Stimulated activated naive CD8-positive, alpha-beta T cell treated with anti-CD3 and anti-CD28 coated beads, Interleukin-15, Interleukin-2, amounts not matched to agents 100 ng/mL and 50 ng/mL, for 24 hours (primary cell): ENCODE measurements at regions not wholly inside any gene's neighbourhood (a gene's known extent, or its start where the extent isn't known, plus 50 kb on each side); places are given as distances from the start of the nearest gene placed in this dataset.

Experiments
- H3K27ac Mint-ChIP-seq: one replicate; pipeline ENCODE4 v1.8.0; 2021; ENCODE audit warnings: mild to moderate bottlenecking, mixed read lengths
- H3K27me3 Mint-ChIP-seq: one replicate; pipeline ENCODE4 v1.8.0; 2021; ENCODE audit warnings: mixed read lengths
- H3K36me3 Mint-ChIP-seq: one replicate; pipeline ENCODE4 v1.8.0; 2021; ENCODE audit warnings: low read depth, mixed read lengths
- H3K4me1 Mint-ChIP-seq: one replicate; pipeline ENCODE4 v1.8.0; 2021; ENCODE audit warnings: low read depth, mixed read lengths
- H3K4me3 Mint-ChIP-seq: one replicate; pipeline ENCODE4 v1.8.0; 2021; ENCODE audit warnings: mild to moderate bottlenecking, mixed read lengths
- H3K9me3 Mint-ChIP-seq: one replicate; pipeline ENCODE4 v1.8.0; 2021; ENCODE audit warnings: mixed read lengths

- H3K4me3 Mint-ChIP-seq: no peak overlapping the region
- H3K27me3 Mint-ChIP-seq: no peaks in the 10 kb centered on the region
- H3K4me1 Mint-ChIP-seq: no peaks in the 10 kb centered on the region
- H3K9me3 Mint-ChIP-seq: peaks cover 3% of the 10 kb centered on the region
- no peaks in the 10 kb centered on the region for H3K36me3 Mint-ChIP-seq
- H3K27ac Mint-ChIP-seq: no peak overlapping the region
These were observed 310.2 kb upstream of the ADAMTS5 start for GRCh38 chr21:27277110-27277509.

GRCh38 chr21:27275294-27275927 lies 308.5 kb upstream of the ADAMTS5 start:
- peaks cover 3% of the 10 kb centered on the region for H3K9me3 Mint-ChIP-seq

GRCh38 chr21:27269644-27270043 lies 302.8 kb upstream of the ADAMTS5 start:
- H3K27me3 Mint-ChIP-seq: no peaks in the 10 kb centered on the region
- H3K4me3 Mint-ChIP-seq: no peak overlapping the region
- H3K36me3 Mint-ChIP-seq: no peaks in the 10 kb centered on the region
- H3K4me1 Mint-ChIP-seq: no peaks in the 10 kb centered on the region
- no peak overlapping the region for H3K27ac Mint-ChIP-seq
- H3K9me3 Mint-ChIP-seq: no peaks in the 10 kb centered on the region

More at GRCh38 chr21:27275294-27275927, 308.5 kb upstream of the ADAMTS5 start:
- Mint-ChIP-seq H3K27me3 (no peaks in the 10 kb centered on the region), H3K36me3 (no peaks in the 10 kb centered on the region), H3K4me1 (no peaks in the 10 kb centered on the region), H3K27ac (no peak overlapping the region), H3K4me3 (no peak overlapping the region)

GRCh38 chr21:27268290-27268689 lies 301.4 kb upstream of the ADAMTS5 start:
- Mint-ChIP-seq H3K4me1 (no peaks in the 10 kb centered on the region), H3K27ac (no peak overlapping the region), H3K9me3 (no peaks in the 10 kb centered on the region)

GRCh38 chr21:27265949-27266348 lies 299.1 kb upstream of the ADAMTS5 start:
- Mint-ChIP-seq H3K4me3 (no peak overlapping the region), H3K27me3 (no peaks in the 10 kb centered on the region), H3K9me3 (no peaks in the 10 kb centered on the region), H3K27ac (no peak overlapping the region), H3K36me3 (no peaks in the 10 kb centered on the region), H3K4me1 (no peaks in the 10 kb centered on the region)

More at GRCh38 chr21:27268290-27268689, 301.4 kb upstream of the ADAMTS5 start:
- Mint-ChIP-seq H3K4me3 (no peak overlapping the region), H3K27me3 (no peaks in the 10 kb centered on the region), H3K36me3 (no peaks in the 10 kb centered on the region)

GRCh38 chr21:27265492-27265891 lies 298.6 kb upstream of the ADAMTS5 start:
- H3K36me3 Mint-ChIP-seq: no peaks in the 10 kb centered on the region
- no peak overlapping the region for H3K27ac Mint-ChIP-seq
- H3K9me3 Mint-ChIP-seq: no peaks in the 10 kb centered on the region
- no peaks in the 10 kb centered on the region for H3K4me1 Mint-ChIP-seq
- no peaks in the 10 kb centered on the region for H3K27me3 Mint-ChIP-seq
- H3K4me3 Mint-ChIP-seq: no peak overlapping the region

- Mint-ChIP-seq H3K9me3 (peaks cover 4% of the 10 kb centered on the region), H3K27ac (no peak overlapping the region), H3K27me3 (no peaks in the 10 kb centered on the region), H3K4me1 (no peaks in the 10 kb centered on the region), H3K36me3 (no peaks in the 10 kb centered on the region), H3K4me3 (no peak overlapping the region)
These were observed 294.8 kb upstream of the ADAMTS5 start for GRCh38 chr21:27261676-27262075.

GRCh38 chr21:27260728-27261127 lies 293.8 kb upstream of the ADAMTS5 start:
- no peak overlapping the region for H3K4me3 Mint-ChIP-seq
- peaks cover 4% of the 10 kb centered on the region for H3K9me3 Mint-ChIP-seq
- no peak overlapping the region for H3K27ac Mint-ChIP-seq
- no peaks in the 10 kb centered on the region for H3K36me3 Mint-ChIP-seq
- no peaks in the 10 kb centered on the region for H3K4me1 Mint-ChIP-seq
- H3K27me3 Mint-ChIP-seq: no peaks in the 10 kb centered on the region

- Mint-ChIP-seq H3K9me3 (peaks cover 4% of the 10 kb centered on the region), H3K27ac (no peak overlapping the region), H3K4me3 (no peak overlapping the region), H3K27me3 (no peaks in the 10 kb centered on the region), H3K36me3 (no peaks in the 10 kb centered on the region), H3K4me1 (no peaks in the 10 kb centered on the region)
These were observed 292.0 kb upstream of the ADAMTS5 start for GRCh38 chr21:27258742-27259448.

GRCh38 chr21:27257908-27258556 lies 291.1 kb upstream of the ADAMTS5 start:
- no peak overlapping the region for H3K4me3 Mint-ChIP-seq
- peaks cover 4% of the 10 kb centered on the region for H3K9me3 Mint-ChIP-seq
- H3K4me1 Mint-ChIP-seq: no peaks in the 10 kb centered on the region
- no peaks in the 10 kb centered on the region for H3K27me3 Mint-ChIP-seq
- H3K36me3 Mint-ChIP-seq: no peaks in the 10 kb centered on the region
- no peak overlapping the region for H3K27ac Mint-ChIP-seq

GRCh38 chr21:27257226-27257625 lies 290.3 kb upstream of the ADAMTS5 start:
- Mint-ChIP-seq H3K27ac (no peak overlapping the region), H3K4me3 (no peak overlapping the region), H3K4me1 (no peaks in the 10 kb centered on the region), H3K27me3 (no peaks in the 10 kb centered on the region), H3K36me3 (no peaks in the 10 kb centered on the region), H3K9me3 (peaks cover 4% of the 10 kb centered on the region)

GRCh38 chr21:27251752-27252151 lies 284.9 kb upstream of the ADAMTS5 start:
- H3K4me3 Mint-ChIP-seq: no peak overlapping the region
- peaks cover 13% of the 10 kb centered on the region for H3K9me3 Mint-ChIP-seq
- no peaks in the 10 kb centered on the region for H3K27me3 Mint-ChIP-seq
- no peaks in the 10 kb centered on the region for H3K36me3 Mint-ChIP-seq
- no peak overlapping the region for H3K27ac Mint-ChIP-seq
- no peaks in the 10 kb centered on the region for H3K4me1 Mint-ChIP-seq

GRCh38 chr21:27250366-27250765 lies 283.5 kb upstream of the ADAMTS5 start:
- no peaks in the 10 kb centered on the region for H3K4me1 Mint-ChIP-seq
- H3K27me3 Mint-ChIP-seq: no peaks in the 10 kb centered on the region
- H3K36me3 Mint-ChIP-seq: no peaks in the 10 kb centered on the region
- peaks cover 13% of the 10 kb centered on the region for H3K9me3 Mint-ChIP-seq
- H3K27ac Mint-ChIP-seq: no peak overlapping the region
- no peak overlapping the region for H3K4me3 Mint-ChIP-seq

- no peaks in the 10 kb centered on the region for H3K27me3 Mint-ChIP-seq
- H3K9me3 Mint-ChIP-seq: peaks cover 13% of the 10 kb centered on the region
- no peak overlapping the region for H3K4me3 Mint-ChIP-seq
- H3K27ac Mint-ChIP-seq: no peak overlapping the region
- H3K36me3 Mint-ChIP-seq: no peaks in the 10 kb centered on the region
- H3K4me1 Mint-ChIP-seq: no peaks in the 10 kb centered on the region
These were observed 281.9 kb upstream of the ADAMTS5 start for GRCh38 chr21:27248814-27249213.

- H3K4me1 Mint-ChIP-seq: no peaks in the 10 kb centered on the region
- H3K27ac Mint-ChIP-seq: no peak overlapping the region
- H3K27me3 Mint-ChIP-seq: no peaks in the 10 kb centered on the region
- H3K36me3 Mint-ChIP-seq: no peaks in the 10 kb centered on the region
- H3K9me3 Mint-ChIP-seq: peaks cover 13% of the 10 kb centered on the region
- H3K4me3 Mint-ChIP-seq: no peak overlapping the region
These were observed 279.9 kb upstream of the ADAMTS5 start for GRCh38 chr21:27246741-27247140.
